Ureter (tissue), 1 donor: ENCODE measurements at regions not wholly inside any gene's neighbourhood (a gene's known extent, or its start where the extent isn't known, plus 50 kb on each side); places are given as distances from the start of the nearest gene placed in this dataset.

Source experiments
- DNase-seq: peaks from one replicate; pipeline ENCODE4 v3.0.0-alpha.2; 2020; ENCODE audit warnings: low spot score
- donor health status: DM: yes; HTN: yes; CAD: no.

GRCh38 chr13:40114305-40114896, 458.9 kb downstream of the COG6 start:
- no peak for DNase-seq

- DNase-seq = no peak
Measured at GRCh38 chr13:40115426-40115825, 460.0 kb downstream of the COG6 start.

- peak; percentile 46 for DNase-seq
Measured at GRCh38 chr13:40116008-40116407, 460.5 kb downstream of the COG6 start.

- DNase-seq = no peak
Measured at GRCh38 chr13:40118337-40118736, 462.9 kb downstream of the COG6 start.

- no peak for DNase-seq
Measured at GRCh38 chr13:40119852-40120251, 464.4 kb downstream of the COG6 start.

- no peak for DNase-seq
Measured at GRCh38 chr13:40120288-40120687, 464.8 kb downstream of the COG6 start.

GRCh38 chr13:40120781-40121180, 465.3 kb downstream of the COG6 start:
- DNase-seq = no peak

GRCh38 chr13:40121722-40122121, 466.3 kb downstream of the COG6 start:
- DNase-seq = no peak

- DNase-seq = no peak
Measured at GRCh38 chr13:40123962-40124632, 468.6 kb downstream of the COG6 start.

GRCh38 chr13:40124633-40125015, 469.2 kb downstream of the COG6 start:
- DNase-seq = no peak

- no peak for DNase-seq
Measured at GRCh38 chr13:40125336-40125735, 469.9 kb downstream of the COG6 start.

- no peak for DNase-seq
Measured at GRCh38 chr13:40126306-40127085, 471.0 kb downstream of the COG6 start.

GRCh38 chr13:40127476-40127875, 472.0 kb downstream of the COG6 start:
- DNase-seq = no peak

- DNase-seq = no peak
Measured at GRCh38 chr13:40127925-40128324, 472.5 kb downstream of the COG6 start.

- no peak for DNase-seq
Measured at GRCh38 chr13:40129467-40129866, 474.0 kb downstream of the COG6 start.

GRCh38 chr13:40130871-40131636, 475.6 kb downstream of the COG6 start:
- DNase-seq = no peak

- DNase-seq = no peak
Measured at GRCh38 chr13:40132249-40132648, 476.8 kb downstream of the COG6 start.

- DNase-seq = no peak
Measured at GRCh38 chr13:40136896-40137295, 481.4 kb downstream of the COG6 start.

GRCh38 chr13:40137400-40137799, 481.9 kb downstream of the COG6 start:
- DNase-seq = no peak

GRCh38 chr13:40139896-40140520, 484.5 kb downstream of the COG6 start:
- no peak for DNase-seq

GRCh38 chr13:40141859-40142555, 486.5 kb downstream of the COG6 start:
- no peak for DNase-seq
